ENCODE measurements at regions not wholly inside any gene's neighbourhood (a gene's known extent, or its start where the extent isn't known, plus 50 kb on each side); places are given as distances from the start of the nearest gene placed in this dataset.

- intact Hi-C loops (cut with DNase I), result no loop called here
- no peak overlapping the region for H3K27ac ChIP-seq
- no peaks in the 10 kb centered on the region for H3K27me3 ChIP-seq
- no peaks in the 10 kb centered on the region for H3K4me1 ChIP-seq
- DNase-seq, result no peak
- TF ChIP-seq, protein P1, sequence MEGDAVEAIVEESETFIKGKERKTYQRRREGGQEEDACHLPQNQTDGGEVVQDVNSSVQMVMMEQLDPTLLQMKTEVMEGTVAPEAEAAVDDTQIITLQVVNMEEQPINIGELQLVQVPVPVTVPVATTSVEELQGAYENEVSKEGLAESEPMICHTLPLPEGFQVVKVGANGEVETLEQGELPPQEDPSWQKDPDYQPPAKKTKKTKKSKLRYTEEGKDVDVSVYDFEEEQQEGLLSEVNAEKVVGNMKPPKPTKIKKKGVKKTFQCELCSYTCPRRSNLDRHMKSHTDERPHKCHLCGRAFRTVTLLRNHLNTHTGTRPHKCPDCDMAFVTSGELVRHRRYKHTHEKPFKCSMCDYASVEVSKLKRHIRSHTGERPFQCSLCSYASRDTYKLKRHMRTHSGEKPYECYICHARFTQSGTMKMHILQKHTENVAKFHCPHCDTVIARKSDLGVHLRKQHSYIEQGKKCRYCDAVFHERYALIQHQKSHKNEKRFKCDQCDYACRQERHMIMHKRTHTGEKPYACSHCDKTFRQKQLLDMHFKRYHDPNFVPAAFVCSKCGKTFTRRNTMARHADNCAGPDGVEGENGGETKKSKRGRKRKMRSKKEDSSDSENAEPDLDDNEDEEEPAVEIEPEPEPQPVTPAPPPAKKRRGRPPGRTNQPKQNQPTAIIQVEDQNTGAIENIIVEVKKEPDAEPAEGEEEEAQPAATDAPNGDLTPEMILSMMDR (IDR thresholded peaks at IDR 0.05), result no peak
- H3K9me3 ChIP-seq, result no peaks in the 10 kb centered on the region
- no peaks in the 10 kb centered on the region for H3K36me3 ChIP-seq
- no peak for ATAC-seq
- no peak overlapping the region for H3K4me3 ChIP-seq
Observed at GRCh38 chr9:80831751-80832150, 857.6 kb downstream of the TLE1 start.

DNA sequence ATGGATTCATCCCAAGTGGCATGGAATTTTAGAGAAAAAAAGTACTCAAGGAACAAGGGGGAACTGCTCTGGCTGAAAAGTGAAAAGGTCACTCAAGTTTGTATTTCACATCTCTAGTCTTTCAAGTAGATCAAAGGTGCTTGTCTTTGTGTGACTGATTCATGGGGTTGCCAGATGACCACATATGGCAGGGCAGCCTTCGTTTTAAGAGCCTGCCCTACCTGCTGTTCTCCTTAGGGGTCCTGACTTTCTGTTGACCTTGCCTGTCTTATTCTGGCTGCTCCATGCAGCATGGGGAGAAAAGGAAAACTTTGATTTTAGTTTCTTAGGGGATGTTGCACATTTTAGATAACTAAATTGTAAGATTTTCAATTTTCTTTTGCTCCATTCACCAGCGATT, 877.7 kb downstream of the TLE1 start:
- ATAC-seq, result no peak
- H3K27ac ChIP-seq, result no peak overlapping the region
- no peaks in the 10 kb centered on the region for H3K27me3 ChIP-seq
- H3K4me1 ChIP-seq, result no peaks in the 10 kb centered on the region
- intact Hi-C loops (cut with DNase I), result no loop called here
- no peaks in the 10 kb centered on the region for H3K36me3 ChIP-seq
- DNase-seq, result no peak
- no peak overlapping the region for H3K4me3 ChIP-seq
- peaks cover 0 to 5% of the 10 kb centered on the region in 2 donors for H3K9me3 ChIP-seq
- TF ChIP-seq, protein P1 (IDR thresholded peaks at IDR 0.05), result no peak

GRCh38 chr9:80811003-80811402, 878.3 kb downstream of the TLE1 start:
- no peak overlapping the region for H3K27ac ChIP-seq
- H3K36me3 ChIP-seq, result no peaks in the 10 kb centered on the region
- DNase-seq (no peak), ATAC-seq (no peak)
- H3K27me3 ChIP-seq, result no peaks in the 10 kb centered on the region
- TF ChIP-seq, protein P1 (IDR thresholded peaks at IDR 0.05), result no peak
- H3K9me3 ChIP-seq, result peaks cover 0 to under 1% of the 10 kb centered on the region in 2 donors
- no peak overlapping the region for H3K4me3 ChIP-seq
- intact Hi-C loops (cut with DNase I), result no loop called here
- H3K4me1 ChIP-seq, result no peaks in the 10 kb centered on the region

GRCh38 chr9:80806671-80807070, 882.7 kb downstream of the TLE1 start:
- no peak for ATAC-seq
- Histone ChIP-seq H3K9me3 (no peaks in the 10 kb centered on the region), H3K36me3 (no peaks in the 10 kb centered on the region), H3K4me3 (no peak overlapping the region), H3K27ac (no peak overlapping the region), H3K4me1 (no peaks in the 10 kb centered on the region), H3K27me3 (no peaks in the 10 kb centered on the region)
- DNase-seq, result no peak
- TF ChIP-seq, protein P1 (IDR thresholded peaks at IDR 0.05), result no peak
- intact Hi-C loops (cut with DNase I), result no loop called here

DNA sequence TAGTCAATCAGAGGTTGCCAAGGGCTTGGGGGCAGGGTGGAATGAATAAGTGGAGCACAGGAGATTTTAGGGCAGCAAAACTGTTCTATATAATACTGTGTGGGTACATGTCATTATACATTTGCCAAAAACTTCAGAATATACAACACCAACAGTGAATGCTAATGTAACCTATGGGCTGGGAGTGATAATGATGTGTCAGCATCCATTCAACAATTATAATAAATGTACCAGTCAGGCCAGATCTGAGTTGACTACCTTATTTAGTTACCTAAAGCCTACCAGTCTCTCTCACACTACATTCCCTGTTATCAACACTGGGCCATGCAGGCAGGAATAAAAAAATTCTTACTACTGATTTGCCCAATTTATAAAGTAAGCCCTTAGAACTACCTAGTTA, 884.5 kb downstream of the TLE1 start:
- Histone ChIP-seq H3K36me3 (no peaks in the 10 kb centered on the region), H3K27ac (no peak overlapping the region), H3K4me1 (no peaks in the 10 kb centered on the region), H3K9me3 (peaks cover 0 to 8% of the 10 kb centered on the region in 2 donors), H3K27me3 (no peaks in the 10 kb centered on the region), H3K4me3 (no peak overlapping the region)
- intact Hi-C loops (cut with DNase I), result no loop called here
- no peak for ATAC-seq
- no peak for DNase-seq
- TF ChIP-seq, protein P1 (IDR thresholded peaks at IDR 0.05), result no peak

Measured in left lung (tissue), 4 donors.